Head of caudate nucleus (tissue), 42 donors: ENCODE measurements at regions not wholly inside any gene's neighbourhood (a gene's known extent, or its start where the extent isn't known, plus 50 kb on each side); places are given as distances from the start of the nearest gene placed in this dataset.
"Not testable (repeated sequence)": the region's sequence is repeated elsewhere in the genome, so short reads cannot be mapped to it uniquely, and the experiment has no call there.

Experiments
- DNase-seq, 42 donors: peaks; one replicate each; pipeline versions ENCODE4 v3.0.0 to v3.0.0-alpha.2; 2020 to 2021; ENCODE audit warnings: mixed read lengths in 7 of 42
- intact Hi-C: fragments of 100-400 bp; cut with DNase I; formaldehyde crosslinking; loops from one replicate; pipeline ENCODE4 v1.15.0; 2022

GRCh38 chr2:4967206-4967605, 725.0 kb upstream of the SOX11 start:
- DNase-seq: no peak
- intact Hi-C loops: no loop called here

DNA sequence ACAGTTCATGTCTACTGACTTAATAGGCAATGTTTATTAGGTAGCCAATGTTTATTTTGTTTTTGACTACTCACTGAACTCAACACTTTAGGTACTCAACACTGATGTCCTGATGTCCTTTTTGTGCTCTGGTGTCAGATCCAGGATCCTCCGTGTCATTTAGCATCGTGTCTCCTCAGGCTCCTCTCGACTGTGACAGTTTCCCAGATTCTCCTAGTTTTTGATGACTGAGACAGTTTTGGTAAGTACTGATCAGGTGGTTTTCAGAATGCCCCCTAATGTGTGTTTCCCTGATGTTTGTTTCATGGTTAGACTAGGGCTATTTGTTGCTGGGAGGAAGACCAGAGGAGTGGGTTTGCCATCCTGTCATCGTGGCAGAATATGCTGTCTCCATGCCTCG, 719.7 kb upstream of the SOX11 start:
- no peak for DNase-seq
- intact Hi-C loops: no loop called here

- intact Hi-C loops: no loop called here
- DNase-seq: no peak
Measured at GRCh38 chr2:4973354-4973753, 718.8 kb upstream of the SOX11 start.

- intact Hi-C loops: no loop called here
- DNase-seq: no peak
Measured at GRCh38 chr2:4973973-4974372, 718.2 kb upstream of the SOX11 start.

DNA sequence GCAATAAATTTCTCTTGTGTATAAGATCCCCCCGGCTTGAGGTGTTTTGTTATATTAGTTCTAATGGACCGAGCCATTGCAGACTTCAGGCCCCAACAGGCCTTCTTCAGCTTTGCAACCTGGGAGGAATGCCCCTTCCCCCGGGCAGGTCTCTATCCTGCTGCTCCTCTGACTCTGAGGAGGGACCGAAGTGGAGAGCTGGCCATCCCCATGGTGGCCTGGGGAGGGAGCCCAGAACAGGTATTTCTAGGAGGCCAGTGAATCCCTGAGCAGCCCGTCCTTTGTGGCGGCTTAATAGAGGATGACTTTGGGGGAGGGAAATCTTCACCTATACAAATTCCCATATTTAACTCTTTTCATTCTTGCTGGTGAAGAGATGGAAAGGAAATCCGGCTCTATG, 715.8 kb upstream of the SOX11 start:
- no peak for DNase-seq
- intact Hi-C loops: no loop called here

GRCh38 chr2:4979111-4979510, 713.1 kb upstream of the SOX11 start:
- no peak for DNase-seq
- intact Hi-C loops: no loop called here

- intact Hi-C loops: no loop called here
- DNase-seq: no peak
Measured at GRCh38 chr2:4980995-4981394, 711.2 kb upstream of the SOX11 start.

DNA sequence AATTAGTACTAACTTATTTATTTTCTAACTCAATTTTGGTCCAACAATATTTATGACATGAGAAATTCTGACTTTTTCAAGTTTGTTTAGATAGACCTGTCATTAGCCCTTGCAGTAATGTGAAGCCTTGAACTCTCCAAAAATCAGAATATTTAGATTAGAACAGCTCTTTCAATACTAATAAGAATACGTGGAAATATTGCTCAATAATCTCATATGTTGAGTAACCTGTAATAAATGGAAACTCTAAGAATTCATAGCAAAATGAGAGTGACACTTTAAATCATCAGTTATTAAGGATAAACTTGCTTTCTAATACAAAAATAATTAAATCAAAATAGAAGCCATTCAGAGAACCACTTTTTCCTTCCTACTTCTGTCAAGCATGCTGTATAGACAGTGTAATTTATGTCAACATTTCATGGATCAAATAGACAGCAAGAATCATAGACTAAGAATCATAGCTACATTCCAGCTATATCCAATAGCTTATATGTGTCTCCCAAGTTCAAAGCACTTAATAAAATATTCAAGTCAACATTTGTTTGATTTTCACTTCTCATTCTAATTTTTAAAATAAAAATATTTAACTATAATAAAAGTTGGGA, 710.3 kb upstream of the SOX11 start:
- intact Hi-C loops: no loop called here
- no peak for DNase-seq

- DNase-seq, intact Hi-C loops: not testable (repeated sequence)
Measured at GRCh38 chr2:4988444-4988843, 703.7 kb upstream of the SOX11 start.

DNA sequence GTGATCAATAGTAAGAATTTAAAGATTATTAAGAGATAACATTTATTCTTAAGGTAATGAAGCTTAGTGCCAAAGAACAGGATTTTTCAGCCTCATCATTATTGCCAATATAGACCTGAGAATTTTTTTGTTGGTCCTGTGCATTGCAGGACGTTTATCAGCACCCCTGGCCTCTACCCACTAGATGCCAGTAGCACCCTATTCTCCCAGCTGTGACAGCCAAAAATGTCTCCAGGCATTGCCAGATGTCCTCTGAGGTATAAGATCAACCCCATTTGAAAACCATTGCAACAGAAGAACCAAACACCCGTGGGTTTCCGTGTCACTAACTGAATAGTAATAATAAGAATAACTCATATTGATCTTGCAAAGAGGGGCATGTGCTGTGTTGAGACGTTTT, 700.0 kb upstream of the SOX11 start:
- intact Hi-C loops: no loop called here
- no peak for DNase-seq

DNA sequence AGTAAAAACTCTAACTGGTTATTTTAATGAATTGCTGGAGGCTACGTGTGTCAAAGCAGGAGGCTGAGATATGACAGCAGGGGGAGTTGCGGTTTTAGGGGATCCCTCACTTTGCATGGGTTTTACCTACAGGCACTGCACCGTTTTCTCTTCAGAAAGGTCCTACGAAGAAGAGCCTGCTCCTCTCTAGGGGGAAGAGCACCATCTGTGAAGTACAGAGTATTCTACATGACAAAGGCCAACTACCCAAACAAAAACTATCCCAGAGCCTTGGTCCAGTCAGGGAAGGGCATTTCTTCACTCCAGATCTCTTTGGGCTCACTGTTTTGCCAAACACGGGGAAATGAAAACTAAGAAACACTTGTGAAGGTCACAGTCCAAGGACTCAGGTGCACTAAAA, 696.7 kb upstream of the SOX11 start:
- intact Hi-C loops: no loop called here
- DNase-seq: no peak

DNA sequence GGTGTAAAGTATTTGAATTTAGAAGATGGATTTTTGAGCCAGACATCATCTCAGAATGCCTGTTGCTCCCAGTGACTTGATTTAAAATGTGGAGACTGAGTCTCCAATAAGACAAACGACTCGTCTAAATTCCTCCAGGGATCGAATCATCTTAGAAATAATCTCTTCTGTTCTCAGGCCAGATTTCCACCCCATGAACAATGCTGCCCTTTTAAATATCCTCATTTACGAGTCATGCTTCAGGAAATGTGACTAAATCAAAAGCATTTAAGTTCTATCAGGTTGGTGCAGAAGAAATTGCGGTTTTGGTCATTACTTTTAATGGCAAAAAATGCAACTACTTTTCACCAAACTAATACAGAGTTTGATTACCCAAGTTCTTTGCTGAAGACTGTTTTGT, 684.6 kb upstream of the SOX11 start:
- DNase-seq: no peak
- intact Hi-C loops: no loop called here

DNA sequence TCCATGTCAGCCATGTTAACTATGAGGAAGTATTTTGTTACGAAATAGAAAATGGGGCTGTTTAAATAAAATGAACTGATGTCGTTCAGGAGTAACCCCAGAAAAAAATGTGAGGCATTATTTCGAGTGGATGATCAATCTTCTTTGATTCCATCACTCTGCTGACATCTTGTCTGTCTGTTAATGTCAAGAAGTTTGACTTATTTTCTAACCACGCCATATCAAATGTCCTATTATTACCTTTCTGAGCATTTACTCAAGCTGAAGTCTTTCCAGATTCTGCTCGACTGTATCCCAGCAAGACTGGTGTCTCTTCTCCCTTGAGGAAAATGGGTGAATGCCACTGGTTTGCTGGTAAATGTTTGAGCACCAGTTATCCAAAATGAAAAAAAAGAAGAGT, 672.9 kb upstream of the SOX11 start:
- intact Hi-C loops: no loop called here
- no peak for DNase-seq

DNA sequence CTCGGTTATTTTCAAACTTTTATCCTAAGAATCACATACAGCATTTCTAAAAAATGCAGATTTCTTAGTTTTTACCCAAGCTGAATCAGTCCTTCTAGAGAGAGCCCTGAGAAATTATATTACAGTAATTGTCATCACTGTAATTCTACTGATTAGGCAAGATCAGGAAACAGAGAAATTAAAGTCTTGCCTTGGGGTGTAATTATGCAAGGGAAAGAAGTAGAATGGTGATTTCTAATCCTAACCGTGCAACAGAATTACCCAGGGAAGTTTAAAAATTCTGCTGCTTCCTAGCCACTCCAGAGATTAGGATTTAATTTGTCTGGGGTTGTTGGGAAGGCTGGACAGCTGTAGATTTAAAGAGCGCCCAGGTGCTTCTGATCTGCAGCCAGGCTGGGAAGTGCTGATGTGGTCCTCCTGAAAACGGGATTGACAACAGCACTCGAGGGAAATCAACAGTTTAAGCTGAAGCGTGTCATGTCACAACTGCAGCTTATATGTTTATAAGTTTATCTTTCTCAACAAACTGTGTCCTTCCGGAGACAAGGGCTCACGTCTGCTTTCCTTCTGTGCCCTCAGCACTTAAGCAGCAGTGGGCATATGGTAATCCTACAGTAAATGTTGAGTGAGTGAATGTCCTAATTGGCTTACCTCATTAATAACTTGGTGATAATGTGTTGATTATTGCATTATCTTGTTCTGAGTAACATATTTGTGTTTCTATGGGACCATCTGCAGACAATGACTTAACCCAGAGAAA, 671.9 kb upstream of the SOX11 start:
- intact Hi-C loops: no loop called here
- no peak for DNase-seq

GRCh38 chr2:5021136-5021535, 671.0 kb upstream of the SOX11 start:
- intact Hi-C loops: no loop called here
- DNase-seq: no peak

- intact Hi-C loops: no loop called here
- DNase-seq: no peak
Measured at GRCh38 chr2:5022061-5022460, 670.1 kb upstream of the SOX11 start.

DNA sequence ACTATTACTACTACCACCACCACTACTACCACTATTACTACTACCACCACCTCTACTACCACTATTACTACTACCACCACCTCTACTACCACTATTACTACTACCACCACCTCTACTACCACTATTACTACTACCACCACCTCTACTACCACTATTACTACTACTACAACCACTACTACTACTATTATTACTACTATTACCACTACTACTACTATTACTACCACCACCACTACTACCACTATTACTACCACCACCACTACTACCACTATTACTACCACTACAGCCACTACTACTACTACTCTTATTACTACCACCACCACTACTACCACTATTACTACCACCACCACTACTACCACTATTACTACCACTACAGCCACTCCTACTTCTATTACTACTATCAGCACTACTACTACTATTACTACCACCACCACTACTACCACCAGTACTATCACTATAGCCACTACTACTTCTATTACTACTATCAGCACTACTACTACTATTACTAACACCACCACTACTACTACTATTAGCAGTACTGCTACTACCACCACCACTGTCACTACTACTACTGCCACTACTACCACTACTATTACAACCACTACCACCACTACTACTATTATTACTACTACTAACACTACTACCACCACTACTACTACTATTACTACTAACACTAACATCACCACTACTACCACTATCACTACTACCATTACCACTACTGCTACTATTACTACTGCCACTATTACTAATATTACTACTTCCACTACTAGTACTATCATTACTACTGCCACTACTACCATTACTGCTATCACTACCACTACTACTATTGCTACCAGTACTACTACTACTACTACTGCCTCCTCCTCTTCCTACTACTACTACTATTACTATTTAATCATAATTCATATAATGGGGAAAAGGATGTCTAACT, 669.2 kb upstream of the SOX11 start:
- DNase-seq, intact Hi-C loops: not testable (repeated sequence)

GRCh38 chr2:5026571-5027234, 665.5 kb upstream of the SOX11 start:
- peak in 1 of 42 donors; percentile 5 for DNase-seq
- intact Hi-C loops: no loop called here

- intact Hi-C loops: no loop called here
- no peak for DNase-seq
Measured at GRCh38 chr2:5035057-5035488, 657.1 kb upstream of the SOX11 start.

GRCh38 chr2:5036256-5036655, 655.9 kb upstream of the SOX11 start:
- DNase-seq: no peak
- intact Hi-C loops: no loop called here
